Gastroesophageal sphincter (tissue), 4 donors: ENCODE measurements at regions not wholly inside any gene's neighbourhood (a gene's known extent, or its start where the extent isn't known, plus 50 kb on each side); places are given as distances from the start of the nearest gene placed in this dataset.
A peak's percentile ranks its signal among the peaks of the same experiment; 100 is the strongest.

Experiments used
- ATAC-seq: fragments of 150-250 bp; one replicate; pipeline ENCODE4 v1.9.1; 2016; ENCODE audit warnings: mild to moderate bottlenecking, moderate library complexity
- H3K27ac ChIP-seq, 4 donors: fragments of 200-600 bp; sonication (generic) in 3 of 4; 1 replicate in 3 of 4; 2 replicates in 1 of 4; pipeline ENCODE4 v1.5.1; 2016 to 2019
- H3K27me3 ChIP-seq: fragments of 200-600 bp; sonication (generic); one replicate; pipeline ENCODE4 v1.5.1; 2019
- H3K36me3 ChIP-seq, 2 donors: fragments of 200-600 bp; sonication (generic); one replicate each; pipeline ENCODE4 v1.5.1; 2019; ENCODE audit warnings: control low read depth in 1 of 2
- H3K4me1 ChIP-seq, 3 donors: fragments of 200-600 bp; sonication (generic); 1 replicate in 2 of 3; 2 replicates in 1 of 3; pipeline ENCODE4 v1.5.1; 2016 to 2019; ENCODE audit warnings: control low read depth in 2 of 3
- H3K4me3 ChIP-seq, 2 donors: fragments of 200-600 bp; sonication (generic); one replicate each; pipeline ENCODE4 v1.5.1; 2019; ENCODE audit warnings: mild to moderate bottlenecking in 1 of 2, moderate library complexity in 1 of 2
- H3K9me3 ChIP-seq, 3 donors: fragments of 200-600 bp; sonication (generic); one replicate each; pipeline ENCODE4 v1.5.1; 2017 to 2019; ENCODE audit warnings: control low read depth in 2 of 3
- CTCF ChIP-seq, 4 experiments: fragments of 200-600 bp in 2 of 4; fragments of 450-650 bp in 2 of 4; sonication (generic) in 1 of 4; IDR thresholded peaks; one replicate each; pipeline ENCODE4 v1.5.1; 2017 to 2019; ENCODE audit warnings: antibody characterized with exemption in 4 of 4, mild to moderate bottlenecking in 2 of 4, moderate library complexity in 2 of 4
- EP300 ChIP-seq: sonication (generic); formaldehyde crosslinking; IDR thresholded peaks from one replicate; pipeline ENCODE4 v1.6.1; 2017; ENCODE audit warnings: antibody characterized with exemption, mild to moderate bottlenecking
- POLR2A ChIP-seq, 2 donors: fragments of 450-650 bp; IDR thresholded peaks; one replicate each; pipeline ENCODE4 v1.6.1; 2017; ENCODE audit warnings: antibody characterized with exemption in 2 of 2, mild to moderate bottlenecking in 2 of 2, moderate library complexity in 1 of 2
- POLR2AphosphoS5 ChIP-seq: sonication (generic); formaldehyde crosslinking; IDR thresholded peaks from one replicate; pipeline ENCODE4 v1.6.1; 2017; ENCODE audit warnings: antibody characterized with exemption
- WGBS, 2 donors: methylation state at CpG; one replicate each; pipeline ENCODE4 v1.1.5; 2018; ENCODE audit warnings: low coverage in 1 of 2; 5-methylcytosine and 5-hydroxymethylcytosine counted together

GRCh38 chr10:78571286-78571685, 497.5 kb upstream of the ZMIZ1 start:
- Histone ChIP-seq H3K4me1 (peaks cover 0 to 42% (median 17%) of the 10 kb centered on the region in 3 donors), H3K36me3 (no peaks in the 10 kb centered on the region), H3K27ac (peak overlapping the region in 2 of 4 donors; percentile 24 to 33), H3K9me3 (no peaks in the 10 kb centered on the region), H3K4me3 (no peak overlapping the region), H3K27me3 (no peaks in the 10 kb centered on the region)
- no peak for ATAC-seq
- 87 to 100% methylated on average over 1 to 6 of the region's 7 CpGs for WGBS, 2 donors
- TF ChIP-seq POLR2AphosphoS5 (no peak), EP300 (no peak), POLR2A (IDR thresholded peaks at IDR 0.05) (no peak), CTCF (IDR thresholded peaks at IDR 0.05) (no peak)

DNA sequence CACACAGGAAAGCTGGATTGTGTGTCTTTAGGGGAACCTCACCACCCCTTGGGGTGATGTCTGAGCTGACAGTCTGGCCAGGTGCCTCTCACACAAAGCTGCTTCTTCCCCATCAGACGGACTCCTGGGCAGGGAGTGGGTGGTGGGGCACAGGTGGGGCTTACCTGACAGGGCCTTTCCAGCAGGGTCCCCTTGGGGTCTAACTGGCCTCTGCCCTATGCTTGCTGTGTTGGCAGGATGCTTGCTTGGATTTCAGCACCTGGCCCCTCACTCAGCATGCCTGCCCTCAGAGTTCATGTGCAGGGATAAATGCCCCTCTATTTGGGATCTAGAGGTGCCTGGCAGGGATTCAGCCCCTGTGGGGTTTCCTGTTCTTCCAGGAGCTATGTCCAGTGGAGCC, 496.9 kb upstream of the ZMIZ1 start:
- Histone ChIP-seq H3K36me3 (no peaks in the 10 kb centered on the region), H3K27ac (peak overlapping the region in 1 of 4 donors; percentile 24), H3K4me3 (no peak overlapping the region), H3K27me3 (no peaks in the 10 kb centered on the region), H3K9me3 (no peaks in the 10 kb centered on the region), H3K4me1 (peaks cover 0 to 36% (median 13%) of the 10 kb centered on the region in 3 donors)
- TF ChIP-seq EP300, result no peak
- no peak for TF ChIP-seq CTCF (IDR thresholded peaks at IDR 0.05)
- TF ChIP-seq POLR2AphosphoS5, result no peak
- no peak for TF ChIP-seq POLR2A (IDR thresholded peaks at IDR 0.05)
- WGBS, 2 donors, result no CpG with 5 or more reads among the region's 1 CpG
- ATAC-seq, result no peak

GRCh38 chr10:78572565-78572964, 496.2 kb upstream of the ZMIZ1 start:
- no peak overlapping the region for H3K4me3 ChIP-seq
- TF ChIP-seq POLR2AphosphoS5, result peak; percentile 83
- TF ChIP-seq POLR2A (IDR thresholded peaks at IDR 0.05), result no peak
- H3K27me3 ChIP-seq, result no peaks in the 10 kb centered on the region
- 60% methylated on average over 1 of the region's 1 CpG; no CpG with 5 or more reads in 1 of the 2 donors for WGBS, 2 donors
- H3K36me3 ChIP-seq, result no peaks in the 10 kb centered on the region
- H3K4me1 ChIP-seq, result peaks cover 0 to 30% (median 11%) of the 10 kb centered on the region in 3 donors
- H3K27ac ChIP-seq, result peak overlapping the region in 1 of 4 donors; percentile 24
- ATAC-seq, result peak; percentile 86
- H3K9me3 ChIP-seq, result no peaks in the 10 kb centered on the region

DNA sequence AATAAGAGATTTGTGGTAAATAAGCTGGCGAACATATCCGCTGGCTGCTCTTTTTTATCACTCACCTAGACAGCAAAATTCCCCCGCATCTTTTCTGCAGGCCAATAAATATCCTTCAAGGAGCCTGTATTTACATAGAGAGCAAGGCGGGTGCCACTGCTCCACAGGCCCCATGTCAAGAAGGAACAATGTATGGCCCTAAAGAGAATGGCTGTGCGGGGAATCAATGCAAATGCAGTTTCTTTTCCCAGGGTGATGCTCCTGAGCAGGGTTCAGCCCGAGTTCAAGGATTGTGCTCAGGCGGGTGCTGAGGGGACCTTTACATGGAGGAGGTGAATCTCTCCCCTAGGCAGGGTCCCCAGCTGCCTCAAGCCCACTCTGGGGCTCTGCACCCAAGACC, 494.2 kb upstream of the ZMIZ1 start:
- peaks cover 0 to 37% (median 11%) of the 10 kb centered on the region in 3 donors for H3K4me1 ChIP-seq
- H3K4me3 ChIP-seq, result no peak overlapping the region
- ATAC-seq, result no peak
- no peak overlapping the region for H3K27ac ChIP-seq
- TF ChIP-seq CTCF (IDR thresholded peaks at IDR 0.05), result no peak
- TF ChIP-seq EP300, result no peak
- no peak for TF ChIP-seq POLR2AphosphoS5
- no peak for TF ChIP-seq POLR2A (IDR thresholded peaks at IDR 0.05)
- H3K9me3 ChIP-seq, result no peaks in the 10 kb centered on the region
- WGBS, 2 donors, result 97 to 100% methylated on average over 5 to 7 of the region's 7 CpGs
- H3K36me3 ChIP-seq, result no peaks in the 10 kb centered on the region
- no peaks in the 10 kb centered on the region for H3K27me3 ChIP-seq

- WGBS, 2 donors, result 73 to 77% methylated on average over 4 of the region's 6 CpGs
- no peaks in the 10 kb centered on the region for H3K27me3 ChIP-seq
- no peak overlapping the region for H3K4me3 ChIP-seq
- TF ChIP-seq CTCF (IDR thresholded peaks at IDR 0.05) (no peak), EP300 (no peak), POLR2A (IDR thresholded peaks at IDR 0.05) (no peak), POLR2AphosphoS5 (no peak)
- H3K9me3 ChIP-seq, result no peaks in the 10 kb centered on the region
- no peaks in the 10 kb centered on the region for H3K36me3 ChIP-seq
- peaks cover 0 to 43% (median 11%) of the 10 kb centered on the region in 3 donors for H3K4me1 ChIP-seq
- ATAC-seq, result no peak
- no peak overlapping the region for H3K27ac ChIP-seq
Measured at GRCh38 chr10:78575400-78575799, 493.4 kb upstream of the ZMIZ1 start.
